Coronary artery (tissue), 2 donors: ENCODE measurements at regions not wholly inside any gene's neighbourhood (a gene's known extent, or its start where the extent isn't known, plus 50 kb on each side); places are given as distances from the start of the nearest gene placed in this dataset.
"Not testable (repeated sequence)": the region's sequence is repeated elsewhere in the genome, so short reads cannot be mapped to it uniquely, and the experiment has no call there.

ENCODE experiments used
- DNase-seq: peaks from one replicate; pipeline ENCODE4 v3.0.0-alpha.2; 2017; ENCODE audit warnings: low spot score
- H3K27ac ChIP-seq, 2 donors: fragments of 200-600 bp; sonication (generic); one replicate each; pipeline ENCODE4 v1.5.1; 2016 to 2019
- H3K4me3 ChIP-seq: fragments of 200-600 bp; sonication (generic); 2 replicates; pipeline ENCODE4 v1.5.1; 2016; ENCODE audit warnings: mild to moderate bottlenecking, moderate library complexity
- CTCF ChIP-seq: fragments of 200-600 bp; sonication (generic); IDR thresholded peaks from one replicate; pipeline ENCODE4 v1.5.1; 2019; ENCODE audit warnings: antibody characterized with exemption

GRCh38 chr5:57736716-57737115 lies 254.1 kb upstream of the ACTBL2 start:
- DNase-seq: no peak
- Histone ChIP-seq H3K27ac (peak overlapping the region in 1 of 2 donors; percentile 15), H3K4me3 (no peak overlapping the region)
- no peak for TF ChIP-seq CTCF

- peak overlapping the region; percentile 16 to 50 for H3K27ac ChIP-seq
- not testable (repeated sequence) for DNase-seq, H3K4me3 ChIP-seq
These were observed 252.9 kb upstream of the ACTBL2 start for GRCh38 chr5:57735279-57736153.

GRCh38 chr5:57734296-57734695 lies 251.7 kb upstream of the ACTBL2 start:
- no peak for DNase-seq
- no peak for TF ChIP-seq CTCF
- Histone ChIP-seq H3K4me3 (no peak overlapping the region), H3K27ac (no peak overlapping the region)

- H3K4me3 ChIP-seq: no peak overlapping the region
- no peak overlapping the region for H3K27ac ChIP-seq
- no peak for TF ChIP-seq CTCF
- no peak for DNase-seq
These were observed 245.0 kb upstream of the ACTBL2 start for GRCh38 chr5:57727591-57727990.

- Histone ChIP-seq H3K27ac (no peak overlapping the region), H3K4me3 (no peak overlapping the region)
- no peak for TF ChIP-seq CTCF
- DNase-seq: no peak
These were observed 243.3 kb upstream of the ACTBL2 start for GRCh38 chr5:57725658-57726504.

- no peak overlapping the region for H3K4me3 ChIP-seq
- no peak for DNase-seq
- TF ChIP-seq CTCF: no peak
- H3K27ac ChIP-seq: no peak overlapping the region
These were observed 242.2 kb upstream of the ACTBL2 start for GRCh38 chr5:57724836-57725235.

- no peak overlapping the region for H3K27ac ChIP-seq
- DNase-seq: no peak
- H3K4me3 ChIP-seq: no peak overlapping the region
- TF ChIP-seq CTCF: no peak
These were observed 238.6 kb upstream of the ACTBL2 start for GRCh38 chr5:57721226-57721625.
